ENCODE measurements at regions not wholly inside any gene's neighbourhood (a gene's known extent, or its start where the extent isn't known, plus 50 kb on each side); places are given as distances from the start of the nearest gene placed in this dataset.

DNA sequence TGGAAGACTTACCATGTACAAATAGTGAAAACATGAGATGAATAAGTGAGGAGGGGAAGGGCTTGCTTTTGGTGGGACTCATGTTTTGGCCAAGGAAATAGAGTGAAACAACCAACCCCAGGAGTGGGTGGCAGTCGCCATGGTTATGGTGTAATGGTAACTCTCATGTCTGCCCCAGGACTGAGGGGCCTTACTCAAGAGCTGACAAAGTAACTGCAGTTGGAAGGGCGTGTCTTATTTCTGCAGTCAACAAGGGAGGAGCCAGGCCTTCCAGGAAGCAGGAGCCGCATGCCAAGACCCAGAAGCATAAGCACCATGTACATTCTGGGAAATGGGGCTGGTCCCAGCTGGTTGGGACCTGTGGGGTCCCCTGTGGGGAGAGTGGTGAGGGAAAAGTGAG is 108.5 kb downstream of the UNC5CL start:
- TF ChIP-seq, protein P1, sequence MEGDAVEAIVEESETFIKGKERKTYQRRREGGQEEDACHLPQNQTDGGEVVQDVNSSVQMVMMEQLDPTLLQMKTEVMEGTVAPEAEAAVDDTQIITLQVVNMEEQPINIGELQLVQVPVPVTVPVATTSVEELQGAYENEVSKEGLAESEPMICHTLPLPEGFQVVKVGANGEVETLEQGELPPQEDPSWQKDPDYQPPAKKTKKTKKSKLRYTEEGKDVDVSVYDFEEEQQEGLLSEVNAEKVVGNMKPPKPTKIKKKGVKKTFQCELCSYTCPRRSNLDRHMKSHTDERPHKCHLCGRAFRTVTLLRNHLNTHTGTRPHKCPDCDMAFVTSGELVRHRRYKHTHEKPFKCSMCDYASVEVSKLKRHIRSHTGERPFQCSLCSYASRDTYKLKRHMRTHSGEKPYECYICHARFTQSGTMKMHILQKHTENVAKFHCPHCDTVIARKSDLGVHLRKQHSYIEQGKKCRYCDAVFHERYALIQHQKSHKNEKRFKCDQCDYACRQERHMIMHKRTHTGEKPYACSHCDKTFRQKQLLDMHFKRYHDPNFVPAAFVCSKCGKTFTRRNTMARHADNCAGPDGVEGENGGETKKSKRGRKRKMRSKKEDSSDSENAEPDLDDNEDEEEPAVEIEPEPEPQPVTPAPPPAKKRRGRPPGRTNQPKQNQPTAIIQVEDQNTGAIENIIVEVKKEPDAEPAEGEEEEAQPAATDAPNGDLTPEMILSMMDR (IDR thresholded peaks at IDR 0.05; ENCODE audit: low read length), result no peak
- no peak for TF ChIP-seq EZH2 (IDR thresholded peaks at IDR 0.05; ENCODE audit: borderline replicate concordance, low read length)
